Suppressor macrophage treated with lipopolysaccharide for 1 hour (primary cell): ENCODE measurements at regions not wholly inside any gene's neighbourhood (a gene's known extent, or its start where the extent isn't known, plus 50 kb on each side); places are given as distances from the start of the nearest gene placed in this dataset.

Source experiments
- DNase-seq, 3 donors: peaks; one replicate each; pipeline ENCODE4 v3.0.0-alpha.2; 2020 to 2022

DNA sequence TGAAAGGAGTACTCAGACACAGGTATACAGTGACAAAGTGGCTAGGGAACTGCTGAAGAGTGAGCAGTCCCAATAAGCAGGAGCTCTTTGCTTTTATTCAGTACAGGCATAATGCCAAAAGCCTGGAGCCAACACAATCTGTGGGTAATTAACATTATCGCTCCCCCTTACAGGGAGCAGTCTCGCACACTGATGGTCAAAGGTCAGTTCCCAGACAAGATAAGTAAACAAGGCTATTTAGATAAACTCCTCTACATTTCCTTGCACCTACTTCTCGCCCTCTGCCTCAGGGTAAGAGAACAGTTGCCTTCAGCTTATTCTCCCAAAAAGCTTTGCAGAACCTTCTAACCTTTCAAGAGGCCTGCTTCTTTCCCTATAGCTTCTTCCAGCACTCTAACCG is 73.9 kb upstream of the TAF9B start:
- DNase-seq = no peak

DNA sequence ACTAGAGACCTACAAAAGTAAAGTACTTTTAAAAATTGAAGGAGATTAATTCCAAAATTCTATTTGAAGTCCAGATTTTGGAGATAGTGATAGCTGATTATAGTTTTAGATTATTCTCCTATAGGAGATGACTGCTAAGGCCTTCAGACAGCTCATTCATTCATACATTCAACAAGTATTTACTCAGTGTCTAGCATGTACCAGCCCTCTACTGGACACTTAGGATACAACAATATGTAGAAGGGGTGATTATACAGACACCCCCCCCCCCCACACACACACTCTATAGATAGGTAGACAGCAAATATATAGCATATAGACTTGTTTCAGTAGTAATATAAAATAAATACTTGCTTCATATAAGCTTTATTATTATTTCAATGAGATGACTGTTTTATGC is 60.4 kb upstream of the TAF9B start:
- peak; percentile 15 to 37 (median 36) for DNase-seq
